K562 (cell line): ENCODE measurements at regions not wholly inside any gene's neighbourhood (a gene's known extent, or its start where the extent isn't known, plus 50 kb on each side); places are given as distances from the start of the nearest gene placed in this dataset.
A peak's percentile ranks its signal among the peaks of the same experiment; 100 is the strongest.

Experiments
- ATAC-seq: fragments of 200-7000 bp; cut with Tn5 transposase; 3 replicates; pipeline ENCODE4 v1.9.1; 2020; ENCODE audit warnings: moderate library complexity
- BruUV-seq: library from RNA; stranded (reverse); fragments of 400-500 nt; replicated peaks from 2 replicates; lab custom pipeline; 2021; lab: Mats Ljungman, UMichigan
- CTCF ChIA-PET: fragments of 300-600 bp; formaldehyde crosslinking; extraction: SDS; loops from one replicate; lab custom pipeline; 2021; ENCODE audit warnings: low intra/inter-chr PET ratio; lab: Yijun Ruan, JAX
- POLR2A ChIA-PET: fragments of 300-600, 350-650 bp; sonication (Branson Sonifier 250); formaldehyde crosslinking; extraction: SDS; loops from one replicate; lab custom pipeline; 2021; ENCODE audit warnings: antibody characterized with exemption, inconsistent platforms; lab: Yijun Ruan, JAX
- DNase-seq, 4 experiments: peaks; one replicate each; pipeline versions ENCODE4 v3.0.0 to v3.0.0-alpha.2; 2011 to 2018; ENCODE audit warnings: low spot score in 3 of 4, mixed read lengths in 3 of 4; ENCODE audit errors: extremely low read depth in 1 of 4
- FAIRE-seq: peaks from 2 replicates; lab custom pipeline; 2011; peaks lifted over from hg19 to GRCh38; lab: Jason Lieb, UNC
- H2AFZ ChIP-seq: 2 replicates; pipeline ENCODE4 v1.6.0; 2011; ENCODE audit warnings: low read depth, low read length, control low read depth, inconsistent platforms
- H3K27ac ChIP-seq: fragments of 200-600 bp; 3 replicates; pipeline ENCODE4 v1.8.0; 2011; ENCODE audit warnings: low read depth, mild to moderate bottlenecking, control low read depth, inconsistent platforms, low read length, moderate library complexity, mixed read lengths; ENCODE audit errors: extremely low read depth
- H3K27me3 ChIP-seq, 2 experiments: fragments of 300-600 bp in 1 of 2; 2 replicates in 1 of 2; 3 replicates in 1 of 2; pipeline versions ENCODE4 v1.6.0 to v1.8.0; 2011; ENCODE audit warnings: inconsistent platforms in 2 of 2, low read length in 2 of 2, mild to moderate bottlenecking in 1 of 2, mixed read lengths in 1 of 2, moderate library complexity in 1 of 2; ENCODE audit not compliant: control insufficient read depth in 2 of 2, insufficient read depth in 2 of 2
- H3K36me3 ChIP-seq: fragments of 300-600 bp; 3 replicates; pipeline ENCODE4 v1.8.0; 2011; ENCODE audit warnings: mild to moderate bottlenecking, low read length, inconsistent platforms; ENCODE audit not compliant: control insufficient read depth, insufficient read depth
- H3K4me1 ChIP-seq, 2 experiments: fragments of 200-600 bp in 1 of 2; replicated peaks in 1 of 2; 2 replicates in 1 of 2; 3 replicates in 1 of 2; pipeline versions ENCODE4 v1.5.1 to v1.8.0; 2011; ENCODE audit warnings: inconsistent platforms in 2 of 2, low read length in 2 of 2, mild to moderate bottlenecking in 1 of 2, mixed read lengths in 1 of 2, moderate library complexity in 1 of 2; ENCODE audit not compliant: control insufficient read depth in 2 of 2, insufficient read depth in 2 of 2
- H3K4me2 ChIP-seq: 2 replicates; pipeline ENCODE4 v1.6.1; 2011; ENCODE audit warnings: low read length, control low read depth, inconsistent platforms, mixed read lengths; ENCODE audit not compliant: insufficient read depth
- H3K4me3 ChIP-seq: fragments of 200-600 bp; sonication (generic), shearing (Covaris generic); 2 replicates; pipeline ENCODE4 v1.5.1; 2016; ENCODE audit warnings: control low read depth, inconsistent platforms
- H3K79me2 ChIP-seq: fragments of 200-600 bp; 3 replicates; pipeline ENCODE4 v1.8.0; 2011; ENCODE audit warnings: low read length, inconsistent platforms; ENCODE audit not compliant: control insufficient read depth, insufficient read depth
- H3K9ac ChIP-seq, 2 experiments: 2 replicates each; pipeline versions ENCODE4 v1.6.0 to v1.6.1; 2011; ENCODE audit warnings: low read depth in 2 of 2, low read length in 2 of 2, control low read depth in 1 of 2, inconsistent platforms in 1 of 2, mild to moderate bottlenecking in 1 of 2, mixed read lengths in 1 of 2; ENCODE audit not compliant: insufficient read depth in 1 of 2
- H3K9me1 ChIP-seq: one replicate; pipeline ENCODE4 v1.6.0; 2011; ENCODE audit warnings: inconsistent platforms, mild to moderate bottlenecking, low read length, moderate library complexity; ENCODE audit not compliant: control insufficient read depth, insufficient read depth
- H3K9me3 ChIP-seq: replicated peaks from 2 replicates; pipeline ENCODE4 v1.5.1; 2011; ENCODE audit warnings: low read depth, low read length, inconsistent platforms; ENCODE audit not compliant: control insufficient read depth, insufficient read depth
- H4K20me1 ChIP-seq: replicated peaks from 2 replicates; pipeline ENCODE4 v1.6.1; 2011; ENCODE audit warnings: low read length, inconsistent platforms, mixed read lengths; ENCODE audit not compliant: control insufficient read depth, insufficient read depth
- C11orf30 ChIP-seq: fragments of 450-650 bp; IDR thresholded peaks from 2 replicates; pipeline ENCODE4 v1.6.1; 2016; ENCODE audit warnings: low read depth, mild to moderate bottlenecking
- CBFA2T3 ChIP-seq: fragments of 450-650 bp; IDR thresholded peaks from 2 replicates; pipeline ENCODE4 v1.6.1; 2017
- GTF2F1 ChIP-seq: IDR thresholded peaks from 2 replicates; pipeline ENCODE4 v1.6.1; 2011; ENCODE audit warnings: low read depth, low read length, improper control_type of control experiment
- MAFF ChIP-seq: IDR thresholded peaks from 2 replicates; pipeline ENCODE4 v1.6.1; 2012; ENCODE audit warnings: low read length, improper control_type of control experiment
- MYNN ChIP-seq, 2 experiments: sonication (generic); formaldehyde crosslinking in 1 of 2; IDR thresholded peaks; 2 replicates each; pipeline versions ENCODE4 v1.5.0 to v1.6.1; 2016 to 2020; ENCODE audit warnings: antibody characterized with exemption in 1 of 2, missing genetic modification reagents in 1 of 2
- POLR2A ChIP-seq: fragments of 450-650 bp; conservative IDR thresholded peaks from 2 replicates; pipeline ENCODE4 v1.6.1; 2016
- SMARCB1 ChIP-seq: IDR thresholded peaks from 2 replicates; pipeline ENCODE4 v1.6.1; 2011; ENCODE audit warnings: improper control_type of control experiment, low read depth; ENCODE audit not compliant: insufficient read length
- TAF1 ChIP-seq: IDR thresholded peaks from 2 replicates; pipeline ENCODE4 v1.6.1; 2011; ENCODE audit warnings: mild to moderate bottlenecking, low read length, moderate library complexity; ENCODE audit not compliant: insufficient read depth, control insufficient read depth, severe bottlenecking; ENCODE audit errors: extremely low read depth
- TAF7 ChIP-seq: fragments of 450-650 bp; IDR thresholded peaks from 2 replicates; pipeline ENCODE4 v1.6.1; 2016; ENCODE audit warnings: missing genetic modification characterization, missing compliant biosample characterization
- ZNF239 ChIP-seq: fragments of 250-450 bp; sonication (Bioruptor Pico); IDR thresholded peaks from 2 replicates; pipeline ENCODE4 v1.4.0; 2020; ENCODE audit warnings: mild to moderate bottlenecking
- ZNF316 ChIP-seq: fragments of 450-650 bp; IDR thresholded peaks from 2 replicates; pipeline ENCODE4 v1.6.1; 2016
- ZNF408 ChIP-seq: fragments of 250-450 bp; sonication (Bioruptor Pico); IDR thresholded peaks from 2 replicates; pipeline ENCODE4 v1.4.0; 2020; ENCODE audit warnings: low read depth, mild to moderate bottlenecking, moderate library complexity
- ZNF707 ChIP-seq: fragments of 250-450 bp; sonication (Bioruptor Pico); conservative IDR thresholded peaks from 2 replicates; pipeline ENCODE4 v1.8.0; 2022; ENCODE audit warnings: inconsistent platforms, mild to moderate bottlenecking, moderate library complexity
- WGBS: fragments of 100-300 bp; shearing (Covaris generic); methylation state at CpG from one replicate; pipeline ENCODE4 v1.1.6; 2016; ENCODE audit warnings: low coverage, mixed read lengths; ENCODE audit not compliant: insufficient coverage; ENCODE audit errors: missing lambda C conversion rate; 5-methylcytosine and 5-hydroxymethylcytosine counted together
- in situ Hi-C: fragments of 300-500 bp; cut with MboI; formaldehyde crosslinking; loops from 4 replicates; pipeline ENCODE4 v1.15.0; 2018; ENCODE audit warnings: inconsistent platforms, mixed read lengths
- intact Hi-C: fragments of 100-400 bp; cut with micrococcal nuclease; formaldehyde crosslinking; loops from 2 replicates; pipeline ENCODE4 v1.14.2; 2022

GRCh38 chr3:180762866-180763265, 83.6 kb upstream of the CCDC39 start (continued):
- TF ChIP-seq ZNF707 (CRISPR knock-in tag) (no peak), GTF2F1 (no peak), TAF7 (tag) (no peak), MYNN (IDR thresholded peaks at IDR 0.05) (no peak), MYNN (CRISPR knock-in tag; IDR thresholded peaks at IDR 0.05) (no peak)
- TF ChIP-seq, all 486 proteins: peak for 0

- H3K9me3 ChIP-seq, result no peaks in the 10 kb centered on the region
- H3K9me1 ChIP-seq, result no peaks in the 10 kb centered on the region
- no peaks in the 10 kb centered on the region for H3K4me1 ChIP-seq
- intact Hi-C loops, result no loop called here
- in situ Hi-C loops, result no loop called here
- H3K4me2 ChIP-seq, result no peak overlapping the region
- H2AFZ ChIP-seq, result no peak overlapping the region
- H3K27ac ChIP-seq, result no peak overlapping the region
- no peaks in the 10 kb centered on the region for H3K36me3 ChIP-seq
- DNase-seq, result no peak
- 0 out of 2 replicates have a peak, but pooled peaks have one; percentile 5 for TF ChIP-seq C11orf30
- TF ChIP-seq TAF1, result no peak
- TF ChIP-seq POLR2A, result no peak
- no peak for TF ChIP-seq TAF7 (tag)
- TF ChIP-seq ZNF239 (CRISPR knock-in tag), result no peak
- TF ChIP-seq SMARCB1, result no peak
- peak; percentile 58 for TF ChIP-seq MAFF
- TF ChIP-seq ZNF408 (CRISPR knock-in tag), result no peak
- TF ChIP-seq ZNF316, result peak; percentile 42; the same call in 1 of the 2 replicates
- no peak for TF ChIP-seq CBFA2T3
- POLR2A ChIA-PET, result no interaction called here
- no peak for FAIRE-seq
- no peaks in the 10 kb centered on the region for H4K20me1 ChIP-seq
- WGBS, result 0% methylated on average over 1 of the region's 1 CpG
- H3K79me2 ChIP-seq, result no peaks in the 10 kb centered on the region
- no peak for ATAC-seq
- CTCF ChIA-PET, result no interaction called here
- no peak overlapping the region for H3K4me3 ChIP-seq
- no peak overlapping the region for H3K9ac ChIP-seq
- no TSS peak for BruUV-seq
- H3K27me3 ChIP-seq, result no peaks in the 10 kb centered on the region
Observed at GRCh38 chr3:180764481-180764880, 85.2 kb upstream of the CCDC39 start.
